Progenitor cell of endocrine pancreas (in vitro differentiated cells): ENCODE measurements at regions not wholly inside any gene's neighbourhood (a gene's known extent, or its start where the extent isn't known, plus 50 kb on each side); places are given as distances from the start of the nearest gene placed in this dataset.

Experiments used
- DNase-seq: peaks from one replicate; pipeline ENCODE4 v3.0.0; 2021; ENCODE audit warnings: low spot score; ENCODE audit not compliant: unreplicated experiment
- H3K27ac Mint-ChIP-seq: 2 replicates; pipeline ENCODE4 v1.8.0; 2021; ENCODE audit warnings: mild to moderate bottlenecking, moderate library complexity, mixed read lengths
- H3K27me3 Mint-ChIP-seq: 2 replicates; pipeline ENCODE4 v1.8.0; 2021; ENCODE audit warnings: mixed read lengths
- H3K36me3 Mint-ChIP-seq: 2 replicates; pipeline ENCODE4 v1.8.0; 2022; ENCODE audit warnings: mixed read lengths; ENCODE audit not compliant: insufficient read depth
- H3K4me1 Mint-ChIP-seq: 2 replicates; pipeline ENCODE4 v1.8.0; 2021; ENCODE audit warnings: low read depth, mixed read lengths
- H3K4me3 Mint-ChIP-seq: 2 replicates; pipeline ENCODE4 v1.8.0; 2021; ENCODE audit warnings: low read depth, mild to moderate bottlenecking, moderate library complexity, mixed read lengths
- H3K9me3 Mint-ChIP-seq: 2 replicates; pipeline ENCODE4 v1.8.0; 2021; ENCODE audit warnings: low read depth, mixed read lengths
- CTCF ChIP-seq: fragments of 200-600 bp; sonication (generic); IDR thresholded peaks from one replicate; pipeline ENCODE4 v1.5.0; 2021; ENCODE audit warnings: antibody characterized with exemption, mild to moderate bottlenecking; ENCODE audit not compliant: unreplicated experiment

GRCh38 chr6:156175433-156175832 is 601.7 kb upstream of the ARID1B start:
- no peaks in the 10 kb centered on the region for H3K4me1 Mint-ChIP-seq
- no peak for DNase-seq
- no peak for TF ChIP-seq CTCF
- no peak overlapping the region for H3K4me3 Mint-ChIP-seq
- H3K36me3 Mint-ChIP-seq, result no peaks in the 10 kb centered on the region
- no peaks in the 10 kb centered on the region for H3K27me3 Mint-ChIP-seq
- peaks cover 7% of the 10 kb centered on the region for H3K9me3 Mint-ChIP-seq
- no peak overlapping the region for H3K27ac Mint-ChIP-seq

GRCh38 chr6:156174031-156174890 is 602.9 kb upstream of the ARID1B start:
- Mint-ChIP-seq H3K4me3 (no peak overlapping the region), H3K36me3 (no peaks in the 10 kb centered on the region), H3K9me3 (peaks cover 7% of the 10 kb centered on the region), H3K27me3 (no peaks in the 10 kb centered on the region), H3K4me1 (no peaks in the 10 kb centered on the region), H3K27ac (no peak overlapping the region)
- TF ChIP-seq CTCF, result no peak
- DNase-seq, result no peak

- DNase-seq, result no peak
- no peaks in the 10 kb centered on the region for H3K27me3 Mint-ChIP-seq
- no peak for TF ChIP-seq CTCF
- no peaks in the 10 kb centered on the region for H3K9me3 Mint-ChIP-seq
- peaks cover 2% of the 10 kb centered on the region for H3K4me1 Mint-ChIP-seq
- H3K36me3 Mint-ChIP-seq, result no peaks in the 10 kb centered on the region
- H3K27ac Mint-ChIP-seq, result no peak overlapping the region
- H3K4me3 Mint-ChIP-seq, result no peak overlapping the region
These were observed 607.8 kb upstream of the ARID1B start for GRCh38 chr6:156169371-156169770.

GRCh38 chr6:156167625-156168071 is 609.5 kb upstream of the ARID1B start:
- Mint-ChIP-seq H3K4me3 (no peak overlapping the region), H3K4me1 (peaks cover 2% of the 10 kb centered on the region), H3K9me3 (no peaks in the 10 kb centered on the region), H3K36me3 (no peaks in the 10 kb centered on the region), H3K27me3 (no peaks in the 10 kb centered on the region), H3K27ac (no peak overlapping the region)
- DNase-seq, result no peak
- TF ChIP-seq CTCF, result no peak

GRCh38 chr6:156167016-156167624 is 610.1 kb upstream of the ARID1B start:
- no peak overlapping the region for H3K4me3 Mint-ChIP-seq
- TF ChIP-seq CTCF, result no peak
- no peaks in the 10 kb centered on the region for H3K36me3 Mint-ChIP-seq

More at GRCh38 chr6:156167016-156167624, 610.1 kb upstream of the ARID1B start:
- H3K9me3 Mint-ChIP-seq, result no peaks in the 10 kb centered on the region
- peaks cover 2% of the 10 kb centered on the region for H3K4me1 Mint-ChIP-seq
- no peaks in the 10 kb centered on the region for H3K27me3 Mint-ChIP-seq
- H3K27ac Mint-ChIP-seq, result no peak overlapping the region
- DNase-seq, result no peak
